GM19468 (cell line): ENCODE measurements at regions not wholly inside any gene's neighbourhood (a gene's known extent, or its start where the extent isn't known, plus 50 kb on each side); places are given as distances from the start of the nearest gene placed in this dataset.
"Not testable (repeated sequence)": the region's sequence is repeated elsewhere in the genome, so short reads cannot be mapped to it uniquely, and the experiment has no call there.

Experiments
- ATAC-seq: cut with Tn5 transposase; IDR thresholded peaks from one replicate; pipeline ENCODE4 v1.9.1; 2021; ENCODE audit warnings: mild to moderate bottlenecking, moderate library complexity, moderate number of reproducible peaks; ENCODE audit not compliant: unreplicated experiment; ENCODE audit errors: extremely low read depth

DNA sequence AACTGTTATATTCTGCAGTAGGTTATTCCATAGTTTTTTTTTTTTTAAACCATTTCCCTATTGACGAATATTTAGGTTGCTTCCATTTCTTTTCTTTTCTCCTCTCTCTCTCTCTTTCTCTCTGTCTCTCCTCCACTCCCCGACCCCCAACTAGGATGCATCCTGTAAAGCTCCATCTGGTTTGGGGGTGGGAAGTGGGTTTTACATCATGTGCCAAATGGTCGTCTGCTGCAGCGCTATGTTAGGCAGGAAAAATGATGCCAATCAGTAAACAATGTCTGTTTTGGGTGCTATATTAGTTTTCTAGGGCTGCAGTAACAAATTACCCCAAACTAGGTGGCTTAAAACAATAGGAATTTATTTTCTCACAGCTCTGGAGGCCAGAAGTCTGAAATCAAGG, 465.0 kb downstream of the AACS start:
- no peak for ATAC-seq

GRCh38 chr12:125530876-125531275, 465.6 kb downstream of the AACS start:
- no peak for ATAC-seq

- no peak for ATAC-seq
Observed at GRCh38 chr12:125531574-125531973, 466.3 kb downstream of the AACS start.

GRCh38 chr12:125533434-125534029, 468.3 kb downstream of the AACS start:
- ATAC-seq: no peak

GRCh38 chr12:125538401-125539199, 473.4 kb downstream of the AACS start:
- ATAC-seq: no peak

DNA sequence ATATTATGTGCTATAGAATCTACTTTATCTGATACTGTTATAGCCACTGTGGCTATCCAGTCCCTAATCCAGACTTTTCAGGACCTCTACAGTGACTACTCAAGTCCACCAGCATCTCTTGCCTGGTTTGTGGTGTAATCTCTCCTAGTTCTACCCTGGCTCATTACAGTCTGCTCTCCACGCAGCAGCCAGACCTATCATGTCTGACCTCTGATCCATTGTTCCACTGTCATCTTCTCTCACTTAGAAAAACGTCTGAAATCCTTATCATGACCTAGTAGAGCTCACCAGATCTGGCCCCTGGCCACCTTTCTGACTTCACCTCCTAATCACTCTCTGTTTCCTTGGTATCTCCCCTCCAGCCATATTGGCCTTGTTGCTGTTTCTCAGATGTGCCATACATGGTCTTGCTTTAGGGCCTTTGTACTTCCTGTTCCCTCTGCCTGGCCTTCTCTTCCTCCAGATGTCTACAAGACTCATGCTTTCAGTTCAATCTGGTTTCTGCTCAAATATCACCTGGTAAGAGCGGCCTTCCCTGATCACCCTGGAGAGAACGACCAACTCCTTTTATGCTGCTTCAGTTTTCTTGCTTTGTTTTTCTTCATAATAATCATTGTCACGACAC, 475.5 kb downstream of the AACS start:
- ATAC-seq: no peak

DNA sequence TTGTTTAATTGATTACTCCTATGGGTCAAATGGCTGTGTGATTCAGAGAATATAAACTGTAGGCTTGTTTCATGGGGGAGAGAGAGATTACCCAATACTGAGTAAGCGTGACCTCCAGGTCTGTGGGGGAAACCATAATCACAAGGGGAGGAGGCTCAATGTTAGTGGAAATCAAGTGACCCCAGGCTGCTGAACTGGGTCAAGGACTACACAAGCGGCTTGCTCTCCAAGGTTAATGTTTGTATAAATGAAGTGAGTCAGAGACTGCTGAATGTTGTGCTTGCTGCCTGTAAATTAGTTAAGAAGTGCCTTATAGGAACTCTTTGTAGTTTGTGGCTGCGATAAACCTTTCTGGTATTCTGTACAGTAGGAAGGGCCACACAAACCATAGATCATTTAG, 479.7 kb downstream of the AACS start:
- no peak for ATAC-seq

DNA sequence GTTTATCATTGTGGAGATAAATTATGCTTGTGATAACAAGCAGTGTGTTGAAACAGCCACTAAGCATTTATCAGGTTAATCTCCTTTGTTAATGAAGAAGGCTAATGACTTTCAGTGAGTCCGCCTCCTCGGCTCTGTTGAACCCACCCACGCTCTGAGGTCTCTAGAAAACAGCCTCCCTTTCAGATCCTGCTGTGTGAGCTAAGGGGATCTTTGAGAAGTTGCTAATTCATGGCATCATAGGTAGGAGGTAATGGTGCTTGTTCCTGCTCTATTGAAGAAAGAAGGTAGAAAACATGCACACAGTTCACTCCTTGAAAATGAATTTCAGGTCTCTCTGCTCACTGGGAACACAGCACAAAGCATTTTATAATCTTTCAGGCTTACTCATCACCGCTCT, 483.9 kb downstream of the AACS start:
- no peak for ATAC-seq

DNA sequence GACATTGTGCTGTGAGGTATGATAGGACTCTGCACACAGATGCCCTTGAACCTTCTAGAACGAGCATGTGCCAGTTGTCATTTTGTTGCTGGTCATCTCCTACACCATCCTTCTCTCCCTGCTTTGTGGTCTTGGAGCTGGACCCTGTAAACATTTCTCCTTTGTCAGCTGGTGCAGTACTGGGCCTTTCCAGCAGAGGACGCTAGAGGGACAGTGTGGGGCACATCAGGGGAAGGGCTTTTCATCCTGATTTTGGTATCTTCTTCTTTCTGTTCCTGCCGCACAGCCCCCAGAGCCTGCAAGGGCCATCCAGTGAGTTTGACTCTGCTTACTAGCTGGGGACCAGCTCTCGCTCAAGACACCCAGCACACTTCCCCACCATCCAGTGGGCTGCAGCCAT, 484.6 kb downstream of the AACS start:
- no peak for ATAC-seq

- ATAC-seq: no peak
Observed at GRCh38 chr12:125552295-125552694, 487.1 kb downstream of the AACS start.

DNA sequence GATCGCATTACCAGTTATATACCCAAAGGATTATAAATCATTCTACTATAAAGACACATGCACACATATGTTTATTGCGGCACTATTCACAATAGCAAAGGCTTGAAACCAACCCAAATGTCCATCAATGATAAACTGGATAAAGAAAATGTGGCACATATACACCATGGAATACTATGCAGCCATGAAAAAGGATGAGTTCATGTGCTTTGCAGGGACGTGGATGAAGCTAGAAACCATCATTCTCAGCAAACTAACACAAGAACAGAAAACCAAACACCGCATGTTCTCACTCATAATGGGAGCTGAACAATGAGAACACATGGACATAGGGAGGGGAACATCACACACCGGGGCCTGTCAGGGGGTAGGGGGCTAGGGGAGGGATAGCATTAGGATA, 495.8 kb downstream of the AACS start:
- not testable (repeated sequence) for ATAC-seq

DNA sequence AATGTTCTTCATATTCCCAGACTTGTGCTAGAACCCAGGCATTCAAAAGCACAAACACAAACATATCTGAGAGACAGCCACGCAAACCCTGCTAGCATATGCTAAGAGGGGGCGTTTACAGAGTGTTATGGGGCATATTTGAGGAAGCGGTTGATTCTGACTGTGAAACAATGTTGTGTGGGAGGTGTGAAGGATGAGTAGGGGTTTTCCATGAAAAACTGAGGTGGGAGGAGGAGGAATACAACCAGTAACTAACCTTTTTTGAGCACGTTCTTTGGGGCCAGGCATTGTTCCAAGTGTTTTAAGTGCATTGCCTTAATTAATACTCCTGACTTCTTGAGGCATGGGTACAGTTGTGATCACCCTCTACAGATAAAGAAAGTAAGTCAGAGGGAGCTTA, 499.5 kb downstream of the AACS start:
- ATAC-seq: no peak

GRCh38 chr12:125567581-125567980, 502.3 kb downstream of the AACS start:
- no peak for ATAC-seq

- ATAC-seq: no peak
Observed at GRCh38 chr12:125568306-125568705, 503.1 kb downstream of the AACS start.

GRCh38 chr12:125573271-125573670, 508.0 kb downstream of the AACS start:
- ATAC-seq: no peak

- ATAC-seq: no peak
Observed at GRCh38 chr12:125577334-125577733, 512.1 kb downstream of the AACS start.

DNA sequence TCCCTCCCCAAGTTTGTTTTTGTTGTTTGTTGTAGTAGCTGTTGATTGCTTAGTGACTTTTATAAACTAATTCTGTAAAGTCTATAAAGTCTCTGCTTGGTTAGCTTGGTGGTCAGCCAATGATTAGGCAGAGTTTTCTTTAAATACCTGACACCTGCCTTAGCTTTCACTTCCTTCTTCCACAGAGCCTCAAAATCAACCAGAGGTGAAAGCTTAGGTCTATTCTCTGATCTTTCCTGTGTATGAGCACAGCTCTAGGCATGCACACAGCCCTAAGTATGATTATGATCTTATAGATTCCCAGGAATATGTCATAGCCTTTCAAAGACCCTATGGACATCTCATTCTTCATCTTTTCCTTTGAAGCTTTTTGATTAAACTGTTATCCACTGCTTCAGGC, 514.7 kb downstream of the AACS start:
- no peak for ATAC-seq

GRCh38 chr12:125583071-125583470, 517.8 kb downstream of the AACS start:
- no peak for ATAC-seq

- no peak for ATAC-seq
Observed at GRCh38 chr12:125586441-125586840, 521.2 kb downstream of the AACS start.

DNA sequence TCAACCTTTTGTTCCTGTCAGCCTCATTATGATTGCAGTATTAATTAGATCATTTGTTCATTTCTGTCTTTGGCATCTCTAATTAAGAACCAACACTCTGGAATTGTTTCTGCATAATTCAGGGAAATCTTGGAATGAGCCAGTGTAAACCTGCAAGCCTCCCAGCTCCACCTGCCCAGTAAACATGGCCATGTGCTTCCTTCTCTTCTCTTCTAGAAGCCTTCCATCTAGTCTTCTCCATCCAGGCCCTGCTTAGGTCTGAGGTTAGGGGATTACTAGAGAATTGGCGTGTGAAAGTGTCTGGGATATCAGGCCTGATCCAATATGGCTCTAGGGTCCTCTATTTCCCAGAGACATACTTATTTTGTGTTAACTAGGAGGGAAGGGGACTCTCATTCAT, 528.0 kb downstream of the AACS start:
- ATAC-seq: no peak

GRCh38 chr12:125604976-125605375, 539.7 kb downstream of the AACS start:
- ATAC-seq: no peak

DNA sequence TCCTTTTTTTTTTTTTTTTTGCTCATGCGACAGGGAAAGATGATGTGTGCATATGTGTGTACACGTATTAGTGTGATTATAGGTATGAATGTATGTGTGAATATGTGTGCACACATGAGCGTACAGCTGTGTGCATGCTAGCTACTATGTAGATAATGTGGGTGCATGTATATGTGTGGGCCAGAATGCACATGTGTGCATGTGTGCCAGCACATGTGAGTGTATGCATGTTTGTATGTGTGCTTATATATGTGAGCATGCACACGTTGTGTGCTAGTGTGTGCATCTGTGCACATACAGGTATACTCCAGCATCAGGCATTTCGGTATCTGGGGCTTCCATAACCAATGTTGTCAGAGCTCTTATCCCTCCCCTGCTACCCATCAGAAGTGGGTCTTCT, 541.1 kb downstream of the AACS start:
- ATAC-seq: no peak
